ENCODE measurements at regions not wholly inside any gene's neighbourhood (a gene's known extent, or its start where the extent isn't known, plus 50 kb on each side); places are given as distances from the start of the nearest gene placed in this dataset.
A peak's percentile ranks its signal among the peaks of the same experiment; 100 is the strongest.

DNA sequence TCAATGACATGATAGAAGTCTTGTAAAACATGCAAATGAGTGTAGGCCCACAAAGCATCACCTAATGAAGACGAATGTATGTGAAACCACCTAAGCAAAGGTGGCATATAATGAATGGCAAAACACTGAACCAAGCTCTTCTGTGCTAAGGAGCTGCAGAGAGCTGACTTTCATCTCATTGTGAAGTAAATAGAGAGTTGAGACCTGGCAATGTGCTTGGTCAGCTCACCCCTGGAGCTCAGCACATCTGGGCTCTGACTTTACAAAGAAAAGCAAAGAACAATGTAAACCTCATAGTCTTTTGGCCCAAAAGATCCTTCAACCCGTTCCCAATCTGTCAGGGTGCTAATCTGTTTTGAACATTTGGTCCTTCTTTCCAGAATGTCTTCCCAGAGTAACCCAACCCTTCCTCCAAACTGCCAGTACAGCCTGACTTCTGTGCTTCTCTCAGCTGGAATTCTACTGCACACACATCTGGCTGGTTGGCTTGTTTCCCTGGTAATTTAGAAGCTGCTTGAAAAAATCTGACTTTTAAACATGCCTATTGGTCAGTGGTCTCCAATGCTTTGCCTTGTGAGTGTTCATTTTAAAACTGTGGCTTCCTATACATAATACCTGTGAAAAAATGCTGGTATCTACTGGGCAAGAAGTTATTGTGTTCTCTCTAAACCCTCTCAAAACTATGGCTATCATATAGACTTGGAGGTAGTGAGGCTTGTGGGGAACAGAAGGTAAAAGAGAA lies 101.7 kb downstream of the CD200R1L start:
- peaks cover 11% of the 10 kb centered on the region for H3K9me3 Mint-ChIP-seq
- peak overlapping the region; percentile 67 for H3K27ac Mint-ChIP-seq
- H3K36me3 Mint-ChIP-seq (ENCODE audit: low read depth), result peaks cover 9% of the 10 kb centered on the region
- no peaks in the 10 kb centered on the region for H3K27me3 Mint-ChIP-seq (ENCODE audit: low read depth)
- peaks cover 54% of the 10 kb centered on the region for H3K4me1 Mint-ChIP-seq (ENCODE audit: low read depth)
- no peak overlapping the region for H3K4me3 Mint-ChIP-seq

DNA sequence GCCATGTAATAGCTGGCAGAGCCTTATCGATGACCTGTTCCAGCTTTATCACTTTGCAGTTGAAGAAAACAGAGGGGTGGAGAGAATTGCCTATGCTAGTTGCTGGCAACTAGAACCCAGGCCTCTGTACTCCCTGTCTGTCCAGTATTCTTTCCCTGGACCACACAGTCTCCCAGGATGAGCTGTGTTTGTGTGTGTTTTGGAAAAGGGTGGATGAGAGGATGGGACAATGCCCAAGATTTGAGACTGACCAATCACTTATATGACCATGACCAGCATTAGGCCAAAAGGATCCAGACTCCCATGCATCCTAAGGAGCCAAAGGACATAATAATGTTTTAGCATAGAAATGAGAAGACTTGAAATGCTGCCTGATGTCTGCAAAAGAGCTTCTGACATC lies 102.6 kb downstream of the CD200R1L start:
- Mint-ChIP-seq H3K9me3 (peaks cover 5% of the 10 kb centered on the region), H3K4me1 (ENCODE audit: low read depth) (peaks cover 60% of the 10 kb centered on the region), H3K27ac (peak overlapping the region; percentile 10), H3K27me3 (ENCODE audit: low read depth) (no peaks in the 10 kb centered on the region), H3K4me3 (no peak overlapping the region), H3K36me3 (ENCODE audit: low read depth) (peaks cover 9% of the 10 kb centered on the region)

DNA sequence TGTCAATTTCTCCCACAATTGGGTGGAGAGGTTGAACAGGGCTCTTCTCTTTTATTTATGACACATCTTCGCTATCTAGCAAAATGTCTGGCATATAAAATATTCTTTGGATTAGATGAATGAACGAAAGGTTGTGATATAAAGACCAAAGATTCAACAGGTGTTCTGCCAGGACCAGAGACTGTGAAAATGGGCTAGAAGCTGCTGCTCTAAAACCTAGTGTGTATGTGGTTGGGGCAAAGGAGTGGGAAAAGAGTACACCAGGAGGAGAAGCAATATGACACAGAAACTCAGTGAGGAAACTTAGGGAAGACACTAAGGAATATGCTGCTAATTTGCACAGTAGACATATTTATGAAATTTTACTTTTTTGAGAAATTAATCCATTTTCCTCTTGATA lies 102.0 kb upstream of the CCDC80 start:
- Mint-ChIP-seq H3K27ac (no peak overlapping the region), H3K4me1 (ENCODE audit: low read depth) (peaks cover 60% of the 10 kb centered on the region), H3K27me3 (ENCODE audit: low read depth) (no peaks in the 10 kb centered on the region), H3K9me3 (peaks cover 4% of the 10 kb centered on the region), H3K36me3 (ENCODE audit: low read depth) (peaks cover 9% of the 10 kb centered on the region), H3K4me3 (no peak overlapping the region)

DNA sequence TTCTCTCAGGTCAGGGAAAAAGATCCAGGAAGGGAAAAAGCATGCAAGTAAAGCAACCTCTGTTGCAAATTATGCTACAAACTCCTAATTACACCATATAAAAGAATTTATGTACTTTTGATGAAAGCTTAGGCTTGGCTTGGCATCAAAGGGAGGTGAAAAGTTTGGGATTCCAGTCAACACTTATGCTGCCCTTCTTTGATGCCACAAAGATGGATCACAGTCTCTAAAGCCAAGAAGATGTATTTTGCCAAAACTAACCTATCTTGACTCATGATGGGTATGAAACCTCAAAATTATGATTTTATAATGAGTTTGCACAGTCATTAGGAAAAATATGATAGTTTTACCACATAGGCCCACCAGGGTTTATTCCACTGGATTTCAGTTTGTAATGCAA lies 101.0 kb upstream of the CCDC80 start:
- no peak overlapping the region for H3K4me3 Mint-ChIP-seq
- H3K36me3 Mint-ChIP-seq (ENCODE audit: low read depth), result peaks cover 10% of the 10 kb centered on the region
- H3K27ac Mint-ChIP-seq, result no peak overlapping the region
- H3K9me3 Mint-ChIP-seq, result peaks cover 4% of the 10 kb centered on the region
- no peaks in the 10 kb centered on the region for H3K27me3 Mint-ChIP-seq (ENCODE audit: low read depth)
- H3K4me1 Mint-ChIP-seq (ENCODE audit: low read depth), result peaks cover 63% of the 10 kb centered on the region

GRCh38 chr3:112740835-112741234 lies 99.9 kb upstream of the CCDC80 start:
- H3K27me3 Mint-ChIP-seq (ENCODE audit: low read depth), result no peaks in the 10 kb centered on the region
- peaks cover 4% of the 10 kb centered on the region for H3K9me3 Mint-ChIP-seq
- no peak overlapping the region for H3K4me3 Mint-ChIP-seq
- peaks cover 10% of the 10 kb centered on the region for H3K36me3 Mint-ChIP-seq (ENCODE audit: low read depth)
- peak overlapping the region; percentile 66 for H3K27ac Mint-ChIP-seq
- H3K4me1 Mint-ChIP-seq (ENCODE audit: low read depth), result peaks cover 71% of the 10 kb centered on the region

GRCh38 chr3:112739252-112739965 lies 98.5 kb upstream of the CCDC80 start:
- Mint-ChIP-seq H3K4me3 (peak overlapping the region; percentile 45), H3K27ac (peak overlapping the region; percentile 69), H3K4me1 (ENCODE audit: low read depth) (peaks cover 66% of the 10 kb centered on the region)

GRCh38 chr3:112738366-112738765 lies 97.4 kb upstream of the CCDC80 start:
- Mint-ChIP-seq H3K27me3 (ENCODE audit: low read depth) (no peaks in the 10 kb centered on the region), H3K4me1 (ENCODE audit: low read depth) (peaks cover 61% of the 10 kb centered on the region), H3K9me3 (peaks cover 4% of the 10 kb centered on the region), H3K4me3 (no peak overlapping the region), H3K36me3 (ENCODE audit: low read depth) (peaks cover 8% of the 10 kb centered on the region), H3K27ac (peak overlapping the region; percentile 31)

More at GRCh38 chr3:112739252-112739965, 98.5 kb upstream of the CCDC80 start:
- H3K36me3 Mint-ChIP-seq (ENCODE audit: low read depth), result peaks cover 8% of the 10 kb centered on the region
- H3K9me3 Mint-ChIP-seq, result peaks cover 4% of the 10 kb centered on the region
- H3K27me3 Mint-ChIP-seq (ENCODE audit: low read depth), result no peaks in the 10 kb centered on the region

GRCh38 chr3:112736805-112737566 lies 96.0 kb upstream of the CCDC80 start:
- H3K36me3 Mint-ChIP-seq (ENCODE audit: low read depth), result peaks cover 8% of the 10 kb centered on the region
- peaks cover 60% of the 10 kb centered on the region for H3K4me1 Mint-ChIP-seq (ENCODE audit: low read depth)
- H3K27ac Mint-ChIP-seq, result peak overlapping the region; percentile 89
- H3K4me3 Mint-ChIP-seq, result peak overlapping the region; percentile 46
- H3K27me3 Mint-ChIP-seq (ENCODE audit: low read depth), result no peaks in the 10 kb centered on the region
- H3K9me3 Mint-ChIP-seq, result peaks cover 4% of the 10 kb centered on the region

GRCh38 chr3:112736386-112736785 lies 95.4 kb upstream of the CCDC80 start:
- Mint-ChIP-seq H3K27ac (peak overlapping the region; percentile 89), H3K4me3 (no peak overlapping the region), H3K27me3 (ENCODE audit: low read depth) (no peaks in the 10 kb centered on the region), H3K36me3 (ENCODE audit: low read depth) (peaks cover 5% of the 10 kb centered on the region), H3K4me1 (ENCODE audit: low read depth) (peaks cover 56% of the 10 kb centered on the region), H3K9me3 (peaks cover 4% of the 10 kb centered on the region)

GRCh38 chr3:112735926-112736325 lies 95.0 kb upstream of the CCDC80 start:
- H3K27me3 Mint-ChIP-seq (ENCODE audit: low read depth), result no peaks in the 10 kb centered on the region
- H3K4me3 Mint-ChIP-seq, result no peak overlapping the region
- peaks cover 4% of the 10 kb centered on the region for H3K36me3 Mint-ChIP-seq (ENCODE audit: low read depth)
- peaks cover 53% of the 10 kb centered on the region for H3K4me1 Mint-ChIP-seq (ENCODE audit: low read depth)
- H3K27ac Mint-ChIP-seq, result peak overlapping the region; percentile 89
- H3K9me3 Mint-ChIP-seq, result peaks cover 3% of the 10 kb centered on the region

GRCh38 chr3:112734736-112735350 lies 93.9 kb upstream of the CCDC80 start:
- H3K27ac Mint-ChIP-seq, result peak overlapping the region; percentile 59
- peaks cover 42% of the 10 kb centered on the region for H3K4me1 Mint-ChIP-seq (ENCODE audit: low read depth)

DNA sequence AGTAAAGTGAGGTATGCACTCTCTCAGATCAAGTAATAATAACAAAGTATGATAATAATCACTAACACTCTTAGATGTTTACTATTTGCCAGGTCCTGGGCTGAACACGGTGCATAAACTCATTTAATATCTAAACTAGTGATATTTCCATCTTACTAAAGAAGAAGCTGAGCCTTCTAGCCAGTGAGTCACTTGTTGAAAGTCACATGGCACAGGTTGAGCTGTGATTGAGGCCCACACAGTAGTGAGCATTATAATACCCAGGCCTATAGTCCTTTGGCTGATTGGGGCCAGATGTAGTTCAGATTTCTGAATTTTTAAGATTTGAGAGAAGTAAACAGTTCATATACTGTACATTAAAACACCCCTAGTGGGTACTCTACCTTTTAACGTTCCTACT lies 93.2 kb upstream of the CCDC80 start:
- Mint-ChIP-seq H3K27ac (no peak overlapping the region), H3K4me1 (ENCODE audit: low read depth) (peaks cover 36% of the 10 kb centered on the region), H3K9me3 (no peaks in the 10 kb centered on the region), H3K4me3 (no peak overlapping the region), H3K36me3 (ENCODE audit: low read depth) (peaks cover 4% of the 10 kb centered on the region), H3K27me3 (ENCODE audit: low read depth) (no peaks in the 10 kb centered on the region)

More at GRCh38 chr3:112734736-112735350, 93.9 kb upstream of the CCDC80 start:
- no peaks in the 10 kb centered on the region for H3K9me3 Mint-ChIP-seq
- no peak overlapping the region for H3K4me3 Mint-ChIP-seq
- H3K36me3 Mint-ChIP-seq (ENCODE audit: low read depth), result peaks cover 4% of the 10 kb centered on the region
- H3K27me3 Mint-ChIP-seq (ENCODE audit: low read depth), result no peaks in the 10 kb centered on the region

GRCh38 chr3:112730210-112730609 lies 89.3 kb upstream of the CCDC80 start:
- Mint-ChIP-seq H3K4me1 (ENCODE audit: low read depth) (peaks cover 8% of the 10 kb centered on the region), H3K27ac (no peak overlapping the region), H3K27me3 (ENCODE audit: low read depth) (peaks cover 8% of the 10 kb centered on the region), H3K4me3 (no peak overlapping the region), H3K9me3 (peaks cover 2% of the 10 kb centered on the region), H3K36me3 (ENCODE audit: low read depth) (peaks cover 4% of the 10 kb centered on the region)

DNA sequence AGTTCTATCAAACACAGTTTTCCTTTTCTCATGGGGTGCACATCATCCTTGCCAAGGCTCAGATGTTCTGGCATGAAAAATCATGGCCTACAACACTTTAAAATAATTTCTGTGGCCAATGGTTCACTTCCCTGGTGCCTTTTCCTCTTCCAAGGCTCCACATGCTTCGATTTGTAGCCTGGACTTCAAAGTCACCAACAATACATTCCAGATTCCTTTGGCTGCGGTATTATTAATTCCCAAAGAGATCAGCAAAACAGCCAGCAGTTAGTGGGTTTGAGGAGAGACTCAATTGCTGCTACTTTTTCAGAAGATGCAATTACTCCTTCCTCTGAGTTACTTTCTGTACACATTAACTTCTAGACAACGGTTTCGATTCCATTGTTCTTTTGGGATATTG lies 80.3 kb upstream of the CCDC80 start:
- Mint-ChIP-seq H3K9me3 (peaks cover 9% of the 10 kb centered on the region), H3K4me3 (no peak overlapping the region), H3K27ac (no peak overlapping the region), H3K27me3 (ENCODE audit: low read depth) (peaks cover 29% of the 10 kb centered on the region), H3K36me3 (ENCODE audit: low read depth) (no peaks in the 10 kb centered on the region), H3K4me1 (ENCODE audit: low read depth) (no peaks in the 10 kb centered on the region)

Measured in T-helper 1 cell treated with Interleukin-12 subunit alpha and Interleukin-12 subunit beta and Interleukin-4 antibody, amounts not matched to agents 30 μg/mL and 1 μg/mL, for 36 hours (primary cell).